ENCODE measurements at regions not wholly inside any gene's neighbourhood (a gene's known extent, or its start where the extent isn't known, plus 50 kb on each side); places are given as distances from the start of the nearest gene placed in this dataset.

DNA sequence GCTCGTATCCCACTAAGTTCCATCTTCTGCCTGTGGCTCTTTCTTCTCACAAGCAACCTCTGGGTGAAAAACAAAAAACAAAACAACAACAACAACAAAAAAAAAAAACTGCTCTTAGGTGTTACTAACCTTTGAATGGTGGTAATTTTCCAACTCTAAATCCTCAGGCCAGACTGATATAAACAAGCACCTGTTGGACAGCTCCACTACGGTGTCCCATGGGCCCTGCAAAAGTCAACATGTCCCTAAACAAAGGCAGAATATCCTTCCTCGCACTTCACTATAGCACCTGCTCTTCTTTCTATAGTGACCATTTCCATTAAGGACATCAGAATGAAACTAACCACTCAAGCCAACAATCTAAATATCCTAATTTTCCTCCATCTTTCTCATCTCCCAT lies 54.6 kb upstream of the PARM1 start:
- DNase-seq (ENCODE audit: low spot score) = no peak

DNA sequence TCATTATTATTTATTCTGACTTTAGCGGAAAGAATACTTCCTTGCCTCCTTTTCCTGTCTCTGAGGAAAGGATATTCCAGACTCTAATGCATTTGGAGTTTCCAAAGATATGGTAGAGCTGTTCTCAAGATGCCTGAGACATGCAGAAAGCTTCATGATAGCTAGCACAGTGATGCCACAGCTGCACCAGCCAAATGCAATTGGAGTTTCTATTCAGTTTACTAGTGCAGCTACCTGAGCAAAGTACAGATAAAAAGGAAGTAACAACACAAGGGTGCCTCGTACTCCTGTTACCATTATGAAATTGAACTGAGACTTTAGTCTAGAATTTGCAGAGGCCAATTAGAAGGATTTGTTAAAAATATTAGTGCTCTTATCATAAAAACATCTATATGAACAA lies 57.5 kb upstream of the PARM1 start:
- no peak for DNase-seq (ENCODE audit: low spot score)

DNA sequence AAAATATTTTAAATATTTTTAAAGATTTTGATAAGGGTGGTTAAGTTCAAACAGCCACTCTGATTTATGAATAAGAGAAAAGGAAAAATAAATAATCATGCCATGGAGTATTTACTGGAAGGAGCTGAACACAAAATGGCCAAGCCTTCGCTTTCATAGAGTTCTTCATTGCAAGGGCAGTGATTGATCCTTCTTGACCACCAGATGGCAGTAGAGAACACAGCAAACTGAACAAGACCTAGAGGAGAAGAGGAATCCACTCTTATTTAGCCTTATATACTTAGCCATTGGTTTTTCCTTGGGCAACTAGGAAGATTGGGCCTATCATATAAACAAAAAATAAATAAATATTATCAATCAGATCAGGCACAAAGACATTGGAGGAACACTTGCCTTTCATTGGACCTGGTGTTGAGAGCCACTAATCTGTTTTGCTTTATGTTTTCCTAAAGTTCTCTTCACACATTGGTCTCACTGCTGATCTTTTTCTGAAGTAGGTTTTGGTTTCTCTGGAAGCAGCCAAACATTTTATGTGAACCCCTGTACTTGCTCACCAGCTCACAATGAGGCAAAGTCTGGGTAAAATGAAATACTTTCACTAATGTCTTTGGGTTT lies 58.1 kb upstream of the PARM1 start:
- peak; percentile 76 for DNase-seq (ENCODE audit: low spot score)

DNA sequence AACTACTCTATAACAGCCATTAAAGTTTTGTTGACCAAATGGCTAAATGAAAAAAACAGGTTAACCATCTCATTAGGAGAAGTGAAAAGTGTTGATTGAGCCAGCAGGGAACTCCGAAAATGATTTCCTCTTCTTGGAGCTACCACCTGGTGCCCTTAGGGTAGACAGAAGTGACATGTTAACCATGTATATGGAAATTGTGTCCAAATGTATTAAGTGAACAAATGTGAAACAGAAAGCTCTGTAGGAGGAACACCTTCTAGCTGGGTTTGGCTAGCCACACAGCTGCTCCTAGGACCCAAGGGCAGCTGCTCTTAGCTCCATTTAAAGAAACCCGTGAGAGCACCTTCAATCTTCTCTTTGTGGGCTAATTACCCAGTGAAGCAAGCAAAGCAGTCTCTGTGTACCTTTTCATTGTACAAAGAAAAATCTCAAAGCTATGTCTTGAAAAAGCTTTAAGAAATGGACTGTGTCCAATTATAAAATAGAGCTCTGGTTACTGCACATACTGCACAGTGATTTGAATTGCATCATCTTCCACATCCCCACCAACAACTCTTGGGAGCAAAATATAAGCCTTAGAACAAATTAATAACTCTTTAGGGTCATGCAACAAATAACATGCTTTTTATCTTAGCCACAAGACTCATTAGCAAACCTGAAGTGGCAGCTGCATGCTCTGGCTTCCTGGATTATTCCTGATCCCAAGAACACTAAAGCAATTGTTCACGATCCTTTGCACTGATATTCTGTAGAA lies 59.2 kb upstream of the PARM1 start:
- no peak for DNase-seq (ENCODE audit: low spot score)

DNA sequence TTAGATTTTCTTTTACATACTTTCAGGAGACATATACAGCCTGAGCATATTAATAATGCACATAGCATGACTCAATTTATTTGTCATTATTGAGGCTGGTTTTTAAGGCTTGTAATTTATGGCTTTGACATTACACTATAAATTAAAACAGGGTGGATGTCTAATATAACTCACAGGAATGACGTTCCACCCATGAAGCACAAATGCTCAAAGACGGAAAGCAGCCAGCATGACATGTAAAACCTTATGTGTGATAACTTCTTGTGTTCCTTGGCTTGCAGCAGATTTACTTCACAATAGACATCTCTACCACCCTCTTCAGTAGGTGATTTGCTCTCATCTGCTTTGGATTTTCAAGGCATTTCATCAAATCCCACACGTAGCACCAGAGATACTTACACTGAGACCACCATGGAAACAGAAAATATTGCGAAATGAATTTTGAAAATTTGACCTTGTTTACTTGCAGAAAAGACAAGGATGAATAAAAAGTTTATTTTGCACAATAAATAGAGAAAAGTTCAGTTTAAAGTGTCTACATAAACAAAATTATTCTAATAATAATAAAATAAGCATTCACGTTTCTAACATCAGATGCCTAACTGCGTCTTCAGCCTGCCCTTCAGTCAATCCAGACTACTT lies 64.7 kb upstream of the BTC start:
- no peak for DNase-seq (ENCODE audit: low spot score)

DNA sequence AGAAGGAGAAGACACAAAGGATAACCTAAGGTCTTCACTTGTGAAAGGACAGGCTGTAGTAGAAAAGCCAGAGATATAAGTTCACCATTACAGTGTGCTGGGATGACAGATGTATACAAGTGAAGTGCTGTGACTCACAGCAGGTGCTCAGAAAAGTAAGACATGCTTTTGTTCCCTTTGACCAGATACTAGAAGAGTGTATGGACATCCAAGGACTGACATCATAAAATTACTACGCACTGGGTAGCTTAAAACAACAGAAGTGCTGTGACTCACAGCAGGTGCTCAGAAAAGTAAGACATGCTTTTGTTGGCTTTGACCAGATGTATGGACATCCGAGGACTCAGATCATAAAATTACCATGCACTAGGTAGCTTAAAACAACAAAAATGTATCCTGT lies 61.6 kb upstream of the BTC start:
- no peak for DNase-seq (ENCODE audit: low spot score)

DNA sequence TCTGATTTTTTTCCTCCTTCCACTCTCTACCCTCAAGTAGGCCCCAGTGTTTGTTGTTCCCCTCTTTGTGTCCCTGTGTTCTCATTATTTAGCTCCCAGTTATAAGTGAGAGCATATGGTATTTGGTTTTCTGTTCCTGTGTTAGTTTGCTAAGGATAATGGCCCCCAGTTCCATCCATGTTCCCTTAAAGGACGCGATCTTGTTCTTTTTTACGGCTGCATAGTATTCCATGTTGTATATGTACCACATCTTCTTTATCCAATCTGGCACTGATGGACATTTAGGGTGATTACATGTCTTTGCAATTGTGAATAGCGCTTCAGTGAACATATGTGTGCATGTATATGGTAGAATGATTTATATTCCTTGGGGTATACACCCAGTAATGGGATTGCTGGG lies 54.5 kb upstream of the BTC start:
- no peak for DNase-seq (ENCODE audit: low spot score)

DNA sequence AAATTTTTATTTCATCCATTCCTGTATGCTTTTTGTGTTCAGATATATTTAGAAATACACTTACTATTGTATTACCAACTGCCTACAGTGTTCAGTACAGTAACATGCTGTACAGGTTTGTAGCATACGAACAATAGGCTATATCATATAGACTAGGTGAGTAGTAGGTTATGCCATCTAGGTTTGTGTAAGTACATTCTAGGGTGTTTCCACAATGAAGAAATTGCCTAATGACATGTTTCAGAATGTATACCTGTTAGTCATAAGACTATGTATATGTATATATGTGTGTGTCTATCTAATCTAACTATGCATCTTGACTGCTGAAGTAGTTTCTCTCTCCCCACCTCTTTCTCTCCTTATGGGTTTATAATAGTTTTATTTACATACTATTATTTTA lies 51.5 kb upstream of the BTC start:
- no peak for DNase-seq (ENCODE audit: low spot score)
